ENCODE measurements at regions not wholly inside any gene's neighbourhood (a gene's known extent, or its start where the extent isn't known, plus 50 kb on each side); places are given as distances from the start of the nearest gene placed in this dataset.
"Not testable (repeated sequence)": the region's sequence is repeated elsewhere in the genome, so short reads cannot be mapped to it uniquely, and the experiment has no call there.

DNA sequence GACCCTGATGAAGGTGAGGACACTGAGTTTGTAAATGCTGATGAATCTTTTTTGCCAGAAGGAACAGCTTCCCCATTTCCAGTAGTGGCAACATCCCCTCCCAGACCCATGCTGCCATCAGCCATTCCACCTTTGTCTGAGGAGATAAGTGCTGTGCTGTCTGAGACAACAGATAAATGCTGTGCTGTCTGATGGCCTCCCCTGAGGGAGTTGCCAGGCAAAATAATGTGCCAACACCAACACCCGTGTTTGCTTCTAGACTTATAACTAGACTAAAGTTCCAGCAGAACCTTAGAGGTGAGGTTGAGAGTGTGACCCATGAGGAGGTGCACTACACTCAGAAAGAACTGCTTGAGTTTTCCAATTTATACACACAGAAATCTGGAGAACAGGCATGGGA lies 349.5 kb downstream of the C12orf75 start:
- no peak overlapping the region for H3K9ac ChIP-seq (ENCODE audit: low read length)
- no peak overlapping the region for H3K4ac ChIP-seq (ENCODE audit: low read depth, low read length)
- no peak overlapping the region for H4K8ac ChIP-seq (ENCODE audit: low read depth, low read length)
- no peak overlapping the region for H2BK12ac ChIP-seq (ENCODE audit: low read length)
- no CpG with 5 or more reads among the region's 1 CpG for WGBS (ENCODE audit: extremely low coverage, insufficient coverage, insufficient read length)
- H2AFZ ChIP-seq (ENCODE audit: insufficient read depth, low read length, poor library complexity), result no peak overlapping the region
- H2BK5ac ChIP-seq (ENCODE audit: low read depth, low read length, poor library complexity), result no peak overlapping the region
- no peak overlapping the region for H4K12ac ChIP-seq (ENCODE audit: low read depth, low read length)
- H2AK5ac ChIP-seq (ENCODE audit: low read length), result no peak overlapping the region
- H4K91ac ChIP-seq (ENCODE audit: low read depth, low read length), result no peak overlapping the region
- no peak overlapping the region for H3K23ac ChIP-seq (ENCODE audit: low read length)
- peaks cover 3% of the 10 kb centered on the region in 2 experiments for H3K4me1 ChIP-seq (ENCODE audit: control insufficient read depth in 1 of 2, insufficient read depth in 2 of 2, low read length in 2 of 2)
- no peak overlapping the region for H3K14ac ChIP-seq (ENCODE audit: low read length)
- no peaks in the 10 kb centered on the region for H3K36me3 ChIP-seq (ENCODE audit: control insufficient read depth in 1 of 2, insufficient read depth in 2 of 2, low read length in 2 of 2)
- no peak overlapping the region for H3K27ac ChIP-seq (ENCODE audit: low read depth, low read length)
- no peak overlapping the region for H3K4me2 ChIP-seq (ENCODE audit: low read length)
- no peak overlapping the region for H2BK120ac ChIP-seq (ENCODE audit: insufficient read depth, low read length, poor library complexity)
- H3K79me1 ChIP-seq (ENCODE audit: low read length), result no peaks in the 10 kb centered on the region
- no peak overlapping the region for H3K4me3 ChIP-seq (ENCODE audit: low read depth, low read length)
- no peaks in the 10 kb centered on the region for H3K79me2 ChIP-seq (ENCODE audit: control insufficient read depth, insufficient read depth, low read length, poor library complexity)
- H3K9me3 ChIP-seq (ENCODE audit: insufficient read depth, low read depth, low read length), result no peaks in the 10 kb centered on the region
- no peak for DNase-seq
- H3K18ac ChIP-seq (ENCODE audit: low read length), result no peak overlapping the region
- no peaks in the 10 kb centered on the region for H3K27me3 ChIP-seq (ENCODE audit: insufficient read depth, low read length)

DNA sequence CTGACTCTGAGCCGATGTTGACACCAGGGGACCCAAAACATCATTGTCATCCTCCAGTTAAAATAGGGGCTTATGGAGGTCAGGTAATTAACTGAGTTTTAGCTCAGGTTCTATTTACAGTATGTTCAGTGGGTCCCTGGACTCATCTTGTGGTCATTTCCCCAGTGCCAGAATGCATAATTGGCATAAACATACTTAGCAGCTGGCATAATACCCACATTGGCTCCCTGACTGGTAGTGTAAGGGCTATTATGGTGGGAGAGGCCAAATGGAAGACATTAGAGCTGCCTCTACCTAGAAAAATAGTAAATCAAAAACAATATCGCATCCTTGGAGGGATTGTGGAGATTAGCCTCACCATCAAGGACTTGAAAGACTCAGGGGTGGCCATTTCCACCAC lies 350.9 kb downstream of the C12orf75 start:
- no peak for DNase-seq
- WGBS (ENCODE audit: extremely low coverage, insufficient coverage, insufficient read length), result no CpG with 5 or more reads among the region's 2 CpGs
- Histone ChIP-seq H2AFZ (ENCODE audit: insufficient read depth, low read length, poor library complexity) (no peak overlapping the region), H2BK120ac (ENCODE audit: insufficient read depth, low read length, poor library complexity) (no peak overlapping the region), H3K36me3 (ENCODE audit: control insufficient read depth in 1 of 2, insufficient read depth in 2 of 2, low read length in 2 of 2) (no peaks in the 10 kb centered on the region), H3K27me3 (ENCODE audit: insufficient read depth, low read length) (no peaks in the 10 kb centered on the region), H2BK5ac (ENCODE audit: low read depth, low read length, poor library complexity) (no peak overlapping the region), H3K18ac (ENCODE audit: low read length) (no peak overlapping the region), H3K4me3 (ENCODE audit: low read depth, low read length) (no peak overlapping the region), H4K91ac (ENCODE audit: low read depth, low read length) (no peak overlapping the region), H3K4me1 (ENCODE audit: control insufficient read depth in 1 of 2, insufficient read depth in 2 of 2, low read length in 2 of 2) (peaks cover 3 to 4% of the 10 kb centered on the region in 2 experiments), H4K8ac (ENCODE audit: low read depth, low read length) (no peak overlapping the region), H3K23ac (ENCODE audit: low read length) (no peak overlapping the region), H3K14ac (ENCODE audit: low read length) (no peak overlapping the region), H3K27ac (ENCODE audit: low read depth, low read length) (no peak overlapping the region), H3K9ac (ENCODE audit: low read length) (no peak overlapping the region), H2AK5ac (ENCODE audit: low read length) (no peak overlapping the region), H3K79me1 (ENCODE audit: low read length) (no peaks in the 10 kb centered on the region), H4K12ac (ENCODE audit: low read depth, low read length) (no peak overlapping the region), H2BK12ac (ENCODE audit: low read length) (no peak overlapping the region), H3K4me2 (ENCODE audit: low read length) (no peak overlapping the region), H3K4ac (ENCODE audit: low read depth, low read length) (no peak overlapping the region), H3K9me3 (ENCODE audit: insufficient read depth, low read depth, low read length) (no peaks in the 10 kb centered on the region), H3K79me2 (ENCODE audit: control insufficient read depth, insufficient read depth, low read length, poor library complexity) (no peaks in the 10 kb centered on the region)

DNA sequence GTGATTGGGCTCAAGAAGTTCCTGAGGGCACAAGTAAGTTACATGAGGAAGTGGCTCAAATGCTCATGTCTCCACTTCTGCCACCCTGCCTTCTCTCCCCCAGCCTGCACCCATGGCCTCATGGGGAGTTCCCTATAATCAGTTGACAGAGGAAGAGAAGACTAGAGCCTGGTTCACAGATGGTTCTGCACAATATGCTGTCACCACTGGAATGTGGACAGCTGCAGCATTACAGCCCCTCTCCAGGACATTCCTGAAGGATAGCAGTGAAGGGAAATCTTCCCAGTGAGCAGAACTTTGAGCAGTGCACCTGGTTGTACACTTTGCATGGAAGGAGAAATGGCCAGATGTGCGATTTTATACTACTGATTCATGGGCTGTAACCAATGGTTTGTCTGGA lies 352.3 kb downstream of the C12orf75 start:
- not testable (repeated sequence) for H4K12ac ChIP-seq (ENCODE audit: low read depth, low read length); H2BK120ac ChIP-seq (ENCODE audit: insufficient read depth, low read length, poor library complexity); H2BK12ac ChIP-seq (ENCODE audit: low read length); H3K27me3 ChIP-seq (ENCODE audit: insufficient read depth, low read length); H4K8ac ChIP-seq (ENCODE audit: low read depth, low read length); H2BK5ac ChIP-seq (ENCODE audit: low read depth, low read length, poor library complexity); H3K4me2 ChIP-seq (ENCODE audit: low read length); DNase-seq; H3K9ac ChIP-seq (ENCODE audit: low read length); H3K14ac ChIP-seq (ENCODE audit: low read length); H3K36me3 ChIP-seq (ENCODE audit: control insufficient read depth in 1 of 2, insufficient read depth in 2 of 2, low read length in 2 of 2); H2AK5ac ChIP-seq (ENCODE audit: low read length); H3K79me2 ChIP-seq (ENCODE audit: control insufficient read depth, insufficient read depth, low read length, poor library complexity); H3K4ac ChIP-seq (ENCODE audit: low read depth, low read length); H3K79me1 ChIP-seq (ENCODE audit: low read length); H3K4me3 ChIP-seq (ENCODE audit: low read depth, low read length); H3K18ac ChIP-seq (ENCODE audit: low read length); H2AFZ ChIP-seq (ENCODE audit: insufficient read depth, low read length, poor library complexity); H3K27ac ChIP-seq (ENCODE audit: low read depth, low read length); H3K23ac ChIP-seq (ENCODE audit: low read length); H4K91ac ChIP-seq (ENCODE audit: low read depth, low read length); H3K9me3 ChIP-seq (ENCODE audit: insufficient read depth, low read depth, low read length); H3K4me1 ChIP-seq (ENCODE audit: control insufficient read depth in 1 of 2, insufficient read depth in 2 of 2, low read length in 2 of 2)
- no CpG with 5 or more reads among the region's 1 CpG for WGBS (ENCODE audit: extremely low coverage, insufficient coverage, insufficient read length)

DNA sequence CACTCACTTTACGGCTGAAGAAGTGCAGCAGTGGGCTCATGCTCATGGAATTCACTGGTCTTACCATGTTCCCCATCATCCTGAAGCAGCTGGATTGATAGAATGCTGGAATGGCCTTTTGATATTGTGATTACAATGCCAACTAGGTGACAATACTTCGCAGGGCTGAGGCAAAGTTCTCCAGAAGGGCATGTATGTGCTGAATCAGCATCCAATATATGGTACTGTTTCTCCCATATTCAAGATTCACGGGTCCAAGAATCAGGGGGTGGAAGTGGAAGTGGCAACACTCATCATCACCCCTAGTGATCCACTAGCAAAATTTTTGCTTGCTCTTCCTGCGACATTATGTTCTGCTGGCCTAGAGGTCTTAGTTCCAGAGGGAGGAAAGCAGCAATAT lies 353.3 kb downstream of the C12orf75 start:
- H3K23ac ChIP-seq (ENCODE audit: low read length); H2AFZ ChIP-seq (ENCODE audit: insufficient read depth, low read length, poor library complexity); H2BK12ac ChIP-seq (ENCODE audit: low read length); H3K18ac ChIP-seq (ENCODE audit: low read length); H3K14ac ChIP-seq (ENCODE audit: low read length); H3K9ac ChIP-seq (ENCODE audit: low read length); H3K4me1 ChIP-seq (ENCODE audit: control insufficient read depth in 1 of 2, insufficient read depth in 2 of 2, low read length in 2 of 2); H2BK5ac ChIP-seq (ENCODE audit: low read depth, low read length, poor library complexity); H3K27me3 ChIP-seq (ENCODE audit: insufficient read depth, low read length); H3K9me3 ChIP-seq (ENCODE audit: insufficient read depth, low read depth, low read length); H4K8ac ChIP-seq (ENCODE audit: low read depth, low read length); H2BK120ac ChIP-seq (ENCODE audit: insufficient read depth, low read length, poor library complexity); H4K12ac ChIP-seq (ENCODE audit: low read depth, low read length); H4K91ac ChIP-seq (ENCODE audit: low read depth, low read length); H3K4me2 ChIP-seq (ENCODE audit: low read length); H3K79me1 ChIP-seq (ENCODE audit: low read length); H3K27ac ChIP-seq (ENCODE audit: low read depth, low read length); H3K36me3 ChIP-seq (ENCODE audit: control insufficient read depth in 1 of 2, insufficient read depth in 2 of 2, low read length in 2 of 2); DNase-seq; H3K79me2 ChIP-seq (ENCODE audit: control insufficient read depth, insufficient read depth, low read length, poor library complexity); H3K4me3 ChIP-seq (ENCODE audit: low read depth, low read length); H3K4ac ChIP-seq (ENCODE audit: low read depth, low read length); H2AK5ac ChIP-seq (ENCODE audit: low read length): not testable (repeated sequence)
- no CpG with 5 or more reads among the region's 4 CpGs for WGBS (ENCODE audit: extremely low coverage, insufficient coverage, insufficient read length)
